H54 (cell line): ENCODE measurements at regions not wholly inside any gene's neighbourhood (a gene's known extent, or its start where the extent isn't known, plus 50 kb on each side); places are given as distances from the start of the nearest gene placed in this dataset.

Experiments
- DNase-seq: peaks from one replicate; pipeline ENCODE4 v3.0.0; 2011; ENCODE audit warnings: low spot score, mixed read lengths; ENCODE audit not compliant: insufficient read length
- FAIRE-seq: peaks from 3 replicates; lab custom pipeline; 2011; peaks lifted over from hg19 to GRCh38; lab: Jason Lieb, UNC
- POLR2A ChIP-seq: IDR thresholded peaks from 2 replicates; pipeline ENCODE4 v1.6.1; 2011; ENCODE audit warnings: low read depth, mild to moderate bottlenecking, low read length

DNA sequence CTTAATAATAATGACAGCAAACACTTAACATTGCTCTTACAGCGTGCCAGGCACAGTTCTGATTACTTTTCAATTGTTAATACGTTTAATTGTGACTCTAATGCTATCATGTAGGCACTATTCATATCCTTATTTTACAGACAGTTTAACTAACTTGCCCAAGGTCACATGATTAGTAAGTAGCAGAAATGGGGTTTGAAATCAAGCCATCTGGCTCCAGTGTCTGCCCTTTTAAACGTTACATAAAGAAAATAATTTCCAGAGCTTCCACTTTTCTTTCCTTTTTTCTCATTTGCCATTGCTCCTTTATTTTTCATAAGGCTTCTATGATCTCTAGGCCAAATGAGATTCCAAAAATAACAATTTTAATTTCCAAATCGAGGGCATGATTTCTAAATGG, 50.6 kb upstream of the IKZF2 start:
- DNase-seq (no peak), FAIRE-seq (no peak)

DNA sequence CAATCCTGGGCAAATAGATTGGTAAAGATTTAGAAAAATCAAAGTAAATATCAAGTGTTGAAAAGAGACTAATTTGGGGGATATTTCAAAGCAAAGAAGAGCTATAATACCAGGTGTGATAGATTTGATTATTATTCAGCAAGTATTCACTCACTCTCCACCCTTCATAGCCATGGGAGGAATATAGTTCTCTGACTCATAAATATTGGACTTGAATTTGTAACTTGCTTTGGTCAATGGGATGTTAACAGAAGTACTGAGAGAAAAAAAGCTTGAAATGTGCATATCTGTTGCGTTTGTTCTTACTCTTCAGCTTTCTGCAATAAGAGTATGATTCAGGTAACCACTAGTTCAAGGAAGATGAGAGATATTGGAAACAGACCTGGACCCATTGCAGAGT, 54.5 kb upstream of the IKZF2 start:
- TF ChIP-seq POLR2A: no peak
- FAIRE-seq (no peak), DNase-seq (no peak)

More for the DNA sequence above, 50.6 kb upstream of the IKZF2 start:
- TF ChIP-seq POLR2A: no peak

DNA sequence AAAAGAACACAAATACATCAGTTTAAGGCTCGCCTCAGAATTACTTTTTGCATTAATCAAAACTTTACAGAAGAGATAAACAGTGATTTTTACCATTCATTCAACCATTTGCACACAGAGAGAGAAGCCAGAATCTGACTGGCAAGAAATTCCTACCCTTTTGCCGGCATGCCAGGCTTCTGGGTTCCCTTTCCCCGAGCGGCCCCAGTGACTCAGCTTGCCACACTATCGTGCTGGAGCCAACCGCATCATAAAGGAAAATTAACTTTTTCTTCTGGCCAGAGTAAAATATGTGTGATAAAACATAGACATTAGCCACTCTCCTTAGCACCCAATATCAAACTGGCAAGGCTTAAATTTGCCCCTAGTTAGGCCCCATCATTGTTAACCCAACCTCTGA, 61.8 kb upstream of the IKZF2 start:
- no peak for FAIRE-seq
- no peak for TF ChIP-seq POLR2A
- DNase-seq: no peak

DNA sequence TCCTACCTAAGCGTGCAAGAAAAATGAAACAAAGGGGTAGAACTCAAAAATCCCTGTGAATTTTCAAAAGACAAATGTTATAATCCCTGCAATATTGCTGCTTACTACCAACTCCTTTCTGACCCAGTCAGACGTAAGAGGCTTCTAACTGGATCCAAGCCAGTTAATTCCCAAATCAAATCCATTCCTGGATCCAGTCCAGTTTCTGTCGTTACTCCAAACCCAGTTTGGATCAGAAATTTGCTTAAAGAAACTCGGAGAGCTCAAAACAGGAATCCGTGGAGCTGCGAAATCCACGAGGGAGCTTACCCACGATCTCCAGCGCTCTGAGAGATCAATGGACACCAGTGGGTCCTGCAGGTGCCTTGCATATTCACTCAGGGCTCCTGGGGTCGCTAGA, 62.8 kb upstream of the IKZF2 start:
- TF ChIP-seq POLR2A: no peak
- FAIRE-seq: no peak
- no peak for DNase-seq

DNA sequence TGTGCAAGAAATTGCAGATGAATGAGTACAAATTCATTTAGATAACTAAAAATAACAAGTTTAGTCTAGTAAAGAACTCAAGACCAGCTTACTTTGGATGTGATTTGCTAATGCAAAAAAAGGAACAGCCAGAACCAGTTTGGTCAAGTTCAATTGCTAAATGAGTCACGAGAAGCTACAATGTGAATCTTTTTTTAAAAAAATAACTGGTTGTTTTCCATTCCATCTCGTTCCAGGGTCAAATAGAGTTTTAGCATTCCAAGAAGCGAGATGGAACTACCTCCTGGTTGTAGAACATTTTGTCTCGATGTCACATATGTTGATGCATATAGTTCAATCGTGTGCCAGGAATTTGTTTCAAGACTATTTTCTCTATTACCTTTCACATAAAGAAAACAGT, 65.0 kb upstream of the IKZF2 start:
- DNase-seq (no peak), FAIRE-seq (no peak)
- TF ChIP-seq POLR2A: no peak

DNA sequence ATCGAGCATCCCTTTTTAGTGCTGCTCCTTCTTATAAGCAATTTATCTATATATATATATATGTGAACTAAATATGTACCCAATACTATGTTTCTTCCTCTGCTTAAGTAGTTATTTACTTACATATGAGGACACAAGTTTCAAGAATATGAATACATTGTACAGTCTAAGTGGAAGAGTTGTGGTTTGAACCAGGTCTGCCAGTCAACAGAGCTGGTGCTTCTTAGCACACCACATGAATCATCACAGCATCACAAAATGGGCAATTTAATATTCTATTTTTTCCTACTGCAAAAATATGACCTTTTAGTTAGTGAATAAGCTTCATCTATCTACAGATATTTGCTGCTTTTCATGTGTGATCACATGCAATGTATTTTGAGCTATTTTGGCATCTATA, 64.4 kb upstream of the SPAG16 start:
- no peak for DNase-seq
- no peak for TF ChIP-seq POLR2A
- no peak for FAIRE-seq

DNA sequence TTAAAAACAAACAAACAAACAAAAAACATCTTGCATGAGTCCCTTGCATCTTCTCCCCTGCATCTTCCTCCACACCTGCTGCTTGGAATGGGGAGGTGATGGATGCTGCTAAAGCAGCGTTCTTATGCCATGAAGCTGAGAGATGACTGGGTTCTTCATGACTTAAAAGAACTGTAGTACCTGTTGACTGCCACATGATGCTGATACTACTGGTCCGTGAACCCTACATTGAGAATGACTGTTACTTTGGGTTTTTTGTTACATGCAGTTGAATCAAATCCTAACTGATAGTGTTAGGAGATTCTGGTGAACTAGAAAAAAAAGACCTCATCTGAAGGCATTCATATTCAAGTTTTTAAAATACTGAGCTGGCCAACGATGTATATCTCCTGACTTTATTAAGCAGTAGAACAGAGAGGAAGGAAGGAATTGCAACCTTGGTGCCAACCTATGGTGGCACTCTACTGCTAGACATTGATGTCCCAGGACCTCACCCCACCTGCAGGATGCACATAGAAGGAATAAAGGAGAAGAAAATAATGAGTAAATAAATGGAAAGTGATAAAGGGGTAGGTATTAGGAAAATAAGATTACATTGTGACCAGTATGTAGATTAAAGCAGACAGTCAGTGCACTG, 63.2 kb upstream of the SPAG16 start:
- TF ChIP-seq POLR2A: no peak
- FAIRE-seq (no peak), DNase-seq (no peak)

DNA sequence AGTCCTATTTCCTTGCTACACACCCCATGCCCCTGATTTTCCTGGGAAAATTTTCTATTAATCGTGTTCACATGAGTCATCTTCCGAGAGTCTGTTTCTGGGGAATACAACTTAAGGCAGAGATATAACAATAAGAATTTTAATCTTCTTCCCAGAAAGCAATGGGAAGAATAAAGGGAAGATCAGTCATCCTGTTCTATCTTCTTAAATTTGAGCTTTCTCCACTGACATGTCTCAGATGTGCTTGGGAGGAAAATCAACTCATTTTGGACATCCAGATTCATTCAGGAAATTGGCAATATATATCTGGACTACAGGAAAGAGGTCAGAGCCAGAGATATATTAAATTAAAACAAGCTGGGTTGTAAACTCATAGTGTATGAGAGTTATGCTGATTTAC, 62.3 kb upstream of the SPAG16 start:
- DNase-seq (no peak), FAIRE-seq (no peak)
- no peak for TF ChIP-seq POLR2A

DNA sequence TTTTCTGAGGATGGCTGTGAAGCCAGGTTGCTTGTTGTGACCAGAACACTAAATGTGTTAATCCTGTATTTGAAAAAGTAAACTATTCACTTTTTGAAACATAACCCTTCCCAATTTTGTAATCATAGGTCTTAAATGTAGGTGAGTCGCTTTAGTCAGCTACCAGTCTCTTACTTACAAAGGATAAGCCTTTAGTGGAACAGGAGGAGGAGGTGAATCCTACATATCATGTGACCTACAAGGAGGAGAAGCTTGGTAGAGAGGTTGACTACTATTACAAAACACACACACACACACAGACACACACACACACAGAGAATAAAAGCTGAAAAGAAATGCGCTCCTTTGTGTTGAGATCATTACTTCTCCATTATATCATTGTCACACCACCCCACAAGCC, 59.9 kb upstream of the SPAG16 start:
- FAIRE-seq (no peak), DNase-seq (no peak)
- no peak for TF ChIP-seq POLR2A

DNA sequence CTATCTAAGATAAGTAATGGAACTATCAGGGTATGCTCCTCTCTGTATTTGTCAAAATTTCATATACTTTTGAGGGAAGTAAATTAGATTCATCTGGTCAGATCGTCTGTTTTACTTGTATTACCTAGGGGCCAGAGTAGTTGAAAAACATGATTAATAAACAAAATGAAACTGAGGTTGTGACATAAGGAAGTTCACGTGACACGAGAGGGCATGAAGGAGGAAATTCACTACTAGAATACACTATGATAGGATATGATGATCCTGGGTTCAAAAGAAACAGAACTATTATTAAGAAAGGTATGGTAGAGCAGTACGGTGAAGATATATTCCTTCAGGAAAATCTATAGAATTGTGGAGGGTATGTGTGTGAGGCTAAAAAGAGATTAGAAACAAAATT, 58.4 kb upstream of the SPAG16 start:
- TF ChIP-seq POLR2A: no peak
- FAIRE-seq: no peak

DNA sequence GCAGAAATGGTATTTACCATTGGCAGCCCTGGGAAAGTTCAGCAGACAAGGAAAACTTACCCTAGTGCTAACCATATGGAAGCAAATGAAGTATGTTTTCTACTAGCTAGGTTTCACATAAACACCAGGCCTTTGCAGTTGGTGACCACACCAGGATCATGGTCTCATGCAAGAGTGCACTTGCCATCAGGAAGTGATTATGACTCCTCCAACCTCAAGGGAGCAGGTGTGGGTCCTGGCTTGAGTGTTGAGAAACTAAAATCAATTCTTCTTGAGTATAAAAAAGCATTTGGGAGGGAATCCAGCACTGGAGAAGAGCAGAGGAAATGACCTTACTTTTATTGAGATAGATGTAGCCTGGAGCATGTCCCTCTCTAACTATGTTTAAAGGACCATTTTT, 56.8 kb upstream of the SPAG16 start:
- no peak for DNase-seq
- no peak for FAIRE-seq
- TF ChIP-seq POLR2A: no peak

More for the DNA sequence above, 58.4 kb upstream of the SPAG16 start:
- no peak for DNase-seq

DNA sequence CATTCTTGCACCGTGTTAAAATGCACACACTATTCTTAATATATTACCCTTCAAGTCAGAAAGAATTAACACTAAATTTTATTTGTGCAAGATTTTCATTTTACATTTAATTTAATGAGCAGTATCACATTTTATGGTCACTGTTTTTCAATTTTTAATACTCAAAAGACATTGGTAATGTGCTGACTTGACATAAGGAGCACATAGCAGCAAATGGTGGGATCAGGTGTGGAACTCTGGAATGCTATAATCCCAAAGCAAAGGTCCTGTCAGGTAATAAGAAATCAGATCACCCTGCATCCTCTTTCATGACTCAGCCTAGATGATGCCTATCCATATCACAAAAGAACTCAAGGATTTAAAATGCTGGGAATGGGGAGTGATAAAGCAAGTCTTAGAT, 55.6 kb upstream of the SPAG16 start:
- DNase-seq: no peak
- TF ChIP-seq POLR2A: no peak
- FAIRE-seq: no peak

DNA sequence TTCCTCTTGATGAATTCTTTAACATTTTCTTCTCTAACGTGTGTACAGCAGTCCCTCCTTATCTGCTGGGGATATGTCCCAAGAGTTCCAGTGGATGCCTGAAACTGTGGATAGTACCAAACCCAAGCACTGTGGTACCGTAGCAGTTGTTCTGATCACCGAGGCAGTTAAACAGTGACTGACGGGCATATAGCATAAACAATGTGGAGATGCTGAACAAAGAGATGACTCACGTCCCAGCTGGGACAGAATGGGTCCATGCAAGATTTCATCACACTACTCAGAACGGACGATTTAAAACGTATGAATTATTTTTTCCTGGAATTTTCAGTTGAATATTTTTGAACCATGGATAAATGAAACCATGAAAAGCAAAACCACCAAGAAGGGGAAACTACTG, 54.5 kb upstream of the SPAG16 start:
- TF ChIP-seq POLR2A: no peak
- DNase-seq (no peak), FAIRE-seq (peak; percentile 65)

DNA sequence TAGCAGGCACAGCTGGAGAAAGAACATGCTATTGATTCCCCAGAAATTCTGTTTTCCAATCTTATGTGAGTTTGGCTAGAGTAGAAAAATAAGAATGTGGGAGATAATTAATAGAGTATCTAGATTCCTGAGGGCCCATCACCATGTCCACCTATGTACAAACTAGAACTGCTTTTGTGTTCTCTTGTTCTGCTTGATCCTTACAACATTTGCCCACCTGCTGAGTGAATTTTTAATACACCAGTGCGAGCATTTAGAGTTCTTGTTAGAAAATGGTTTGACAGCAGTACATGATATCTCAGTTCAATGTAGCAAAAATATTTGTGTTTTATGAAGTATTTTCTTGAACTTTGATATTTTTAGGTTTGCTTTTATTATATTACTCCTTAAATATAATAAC, 52.3 kb upstream of the SPAG16 start:
- no peak for FAIRE-seq

DNA sequence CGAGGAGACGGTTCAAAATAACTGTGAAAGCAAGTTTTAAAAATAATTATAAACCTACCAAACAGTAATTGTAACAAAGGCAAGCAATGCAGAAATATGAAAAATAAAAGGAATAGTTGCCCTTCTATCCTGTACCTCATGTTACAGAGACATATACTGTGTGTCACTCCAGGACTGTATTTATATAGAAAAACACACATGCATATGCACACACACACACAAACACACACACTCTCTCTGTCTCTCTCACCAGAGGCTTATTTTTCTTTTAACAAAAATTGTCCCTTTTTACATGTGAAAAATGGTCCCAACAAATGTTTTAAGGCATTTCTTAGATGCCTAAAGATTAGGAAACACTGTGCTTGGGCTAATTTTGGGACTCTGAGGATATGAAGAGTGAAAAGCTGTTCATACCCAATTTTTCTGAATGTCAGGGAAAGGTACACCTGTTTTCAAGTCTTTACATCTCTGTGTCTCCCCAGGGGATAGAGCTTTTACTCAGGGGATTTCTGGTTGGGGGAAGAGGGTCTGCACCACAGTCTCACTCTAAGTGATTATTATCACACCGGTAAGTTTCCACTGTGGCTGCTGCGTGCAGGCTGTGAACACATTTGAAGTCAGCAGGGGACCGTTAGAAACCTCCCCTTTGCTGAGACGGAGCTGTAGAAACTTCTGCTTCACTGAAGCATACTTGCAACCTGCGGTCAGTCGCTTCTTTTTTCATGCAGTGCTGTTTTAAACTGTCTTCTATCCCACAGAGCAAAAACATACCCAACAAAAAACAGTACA, 51.4 kb upstream of the SPAG16 start:
- no peak for FAIRE-seq
- no peak for TF ChIP-seq POLR2A
- no peak for DNase-seq

More for the DNA sequence above, 52.3 kb upstream of the SPAG16 start:
- DNase-seq: no peak
- TF ChIP-seq POLR2A: no peak
